HG03378 (cell line): ENCODE measurements at regions not wholly inside any gene's neighbourhood (a gene's known extent, or its start where the extent isn't known, plus 50 kb on each side); places are given as distances from the start of the nearest gene placed in this dataset.

Experiments
- ATAC-seq: cut with Tn5 transposase; IDR thresholded peaks from one replicate; pipeline ENCODE4 v1.9.1; 2021; ENCODE audit warnings: mild to moderate bottlenecking, moderate library complexity; ENCODE audit not compliant: unreplicated experiment

DNA sequence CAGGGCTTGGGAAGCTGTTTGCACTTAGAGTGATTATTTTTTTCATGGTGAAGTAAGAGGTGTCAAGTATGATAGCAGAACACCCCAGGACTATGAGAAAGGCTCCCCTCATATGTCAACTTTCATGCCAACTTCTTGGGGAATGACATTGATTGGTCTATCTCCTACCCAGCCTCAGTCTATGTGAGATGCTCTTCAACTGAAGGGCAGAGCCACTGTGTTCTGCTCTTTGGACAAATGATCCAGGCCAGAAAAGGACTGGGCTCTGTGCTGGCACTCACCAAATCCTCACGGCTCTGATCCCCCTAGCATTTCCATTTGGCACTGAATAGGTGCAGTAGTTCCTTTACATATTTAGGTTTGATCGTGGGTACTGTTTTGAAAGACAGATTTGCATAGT, 151.1 kb downstream of the DMRT2 start:
- no peak for ATAC-seq

DNA sequence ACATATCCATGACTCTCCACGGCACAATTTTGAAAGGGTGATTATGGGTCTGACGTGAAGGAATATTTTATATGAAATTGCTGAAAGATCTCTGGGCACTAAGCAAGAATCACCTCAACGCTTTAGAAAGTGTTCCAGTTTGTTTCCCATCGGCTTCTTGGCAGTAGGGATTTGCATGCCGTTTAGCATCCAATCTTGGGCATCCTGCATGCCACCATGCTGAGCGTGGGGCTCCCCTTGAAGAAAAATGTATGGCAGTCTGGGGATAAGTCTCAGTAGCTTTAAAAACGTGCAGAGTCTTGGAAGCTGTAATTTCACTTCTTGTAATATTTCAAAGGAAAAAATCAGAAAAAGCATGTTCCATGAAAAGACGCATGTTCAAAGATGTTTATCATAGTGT, 151.7 kb downstream of the DMRT2 start:
- ATAC-seq: no peak

- no peak for ATAC-seq
Observed at GRCh38 chr9:1202512-1203280, 152.5 kb downstream of the DMRT2 start.

DNA sequence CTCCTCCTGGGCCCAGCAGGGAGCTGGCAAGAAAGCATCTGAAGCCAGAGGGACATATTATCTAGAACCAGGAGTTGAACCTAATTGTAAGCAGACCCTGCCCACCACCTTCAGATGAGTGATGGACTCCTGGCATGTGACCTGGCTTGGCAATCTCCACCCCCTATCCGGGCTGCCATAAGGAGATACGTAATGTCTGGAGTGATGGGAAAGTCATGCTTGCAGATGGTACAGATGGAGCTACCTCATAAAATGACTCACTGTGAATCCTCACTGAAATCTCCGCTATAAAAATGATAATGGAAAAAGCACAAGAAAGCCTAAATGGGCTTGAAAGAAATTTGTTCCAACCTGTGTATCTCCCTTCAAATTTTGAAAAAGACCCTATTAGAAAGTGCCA, 157.5 kb downstream of the DMRT2 start:
- no peak for ATAC-seq

DNA sequence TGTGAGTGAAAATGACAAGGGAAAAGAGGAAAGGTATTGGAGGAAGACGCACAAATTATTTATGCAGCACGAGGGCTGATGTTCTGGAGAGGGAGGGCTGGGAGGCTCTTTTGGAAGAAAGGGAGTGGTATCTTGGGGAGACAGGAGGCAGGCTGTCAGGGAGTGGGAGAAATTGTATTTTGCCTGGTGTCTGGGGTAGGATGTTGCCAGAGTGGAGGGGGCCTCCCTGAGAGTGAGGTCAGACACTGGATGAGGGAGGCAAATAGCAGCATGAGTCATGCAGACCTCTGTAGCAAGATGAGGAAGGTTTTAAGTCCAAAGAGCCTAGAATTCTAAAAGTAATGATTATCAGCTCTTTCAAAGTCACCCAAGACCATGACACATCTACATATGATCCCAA, 158.0 kb downstream of the DMRT2 start:
- no peak for ATAC-seq

- no peak for ATAC-seq
Observed at GRCh38 chr9:1210954-1211353, 160.8 kb downstream of the DMRT2 start.

DNA sequence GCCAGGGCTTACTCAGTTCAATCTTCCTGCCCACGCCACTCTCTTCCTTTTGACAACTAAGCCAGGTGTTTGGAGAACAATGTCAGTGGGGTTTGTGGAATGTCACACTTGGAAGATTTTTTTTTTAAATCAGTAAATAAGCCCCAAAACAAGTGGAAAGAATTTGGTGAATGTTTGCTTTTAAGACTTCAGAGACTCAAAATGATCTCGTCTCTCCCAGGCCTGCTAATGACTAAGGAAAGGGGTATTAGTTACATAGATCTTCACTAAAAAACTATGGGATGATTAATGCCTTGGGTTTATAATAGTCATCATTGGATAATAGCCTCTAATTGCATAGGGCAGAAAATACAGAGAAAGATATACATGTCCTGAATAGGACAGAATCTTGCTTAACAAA, 166.4 kb downstream of the DMRT2 start:
- ATAC-seq: no peak

GRCh38 chr9:1217076-1217475, 166.9 kb downstream of the DMRT2 start:
- ATAC-seq: no peak

DNA sequence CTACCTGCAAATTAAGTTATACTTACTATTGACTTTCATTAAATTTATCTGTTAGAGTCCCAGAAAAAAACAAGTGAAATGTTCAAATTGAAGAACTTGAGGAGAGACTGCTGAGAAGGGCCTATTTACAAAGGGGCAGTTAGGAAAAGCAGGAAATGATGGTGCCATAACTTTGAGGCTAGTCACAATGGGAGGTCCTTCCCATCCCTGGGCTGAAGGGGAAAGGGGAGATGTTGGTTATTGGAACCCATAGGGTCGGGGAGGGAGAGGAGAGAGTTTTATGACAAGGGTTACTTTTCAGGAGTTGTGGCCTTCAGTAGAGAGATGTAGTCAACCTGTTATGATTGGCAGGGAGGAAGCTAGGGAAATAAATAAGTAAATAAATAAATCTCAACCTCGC, 169.1 kb downstream of the DMRT2 start:
- no peak for ATAC-seq

GRCh38 chr9:1221298-1221697, 171.1 kb downstream of the DMRT2 start:
- ATAC-seq: no peak

DNA sequence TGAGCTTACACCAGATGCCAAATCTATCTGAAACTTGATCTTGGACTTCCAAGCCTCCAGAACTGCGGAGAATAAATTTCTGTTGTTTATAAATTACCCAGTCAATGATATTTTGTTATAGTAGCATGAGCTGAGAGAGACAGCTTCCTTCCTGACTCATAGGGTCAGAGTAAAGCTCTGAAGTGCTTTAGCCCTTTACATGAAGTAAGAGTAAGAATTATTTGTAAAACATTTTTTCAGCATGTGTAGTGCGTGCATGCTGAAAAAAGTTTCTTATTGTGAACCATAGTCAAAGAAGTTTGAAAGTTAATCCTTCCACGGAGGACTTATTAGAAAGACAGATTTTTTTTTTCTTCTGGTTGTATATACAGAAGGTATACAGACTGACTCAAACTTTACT, 172.4 kb downstream of the DMRT2 start:
- no peak for ATAC-seq

GRCh38 chr9:1231998-1232919, 182.1 kb downstream of the DMRT2 start:
- peak; percentile 56 for ATAC-seq

DNA sequence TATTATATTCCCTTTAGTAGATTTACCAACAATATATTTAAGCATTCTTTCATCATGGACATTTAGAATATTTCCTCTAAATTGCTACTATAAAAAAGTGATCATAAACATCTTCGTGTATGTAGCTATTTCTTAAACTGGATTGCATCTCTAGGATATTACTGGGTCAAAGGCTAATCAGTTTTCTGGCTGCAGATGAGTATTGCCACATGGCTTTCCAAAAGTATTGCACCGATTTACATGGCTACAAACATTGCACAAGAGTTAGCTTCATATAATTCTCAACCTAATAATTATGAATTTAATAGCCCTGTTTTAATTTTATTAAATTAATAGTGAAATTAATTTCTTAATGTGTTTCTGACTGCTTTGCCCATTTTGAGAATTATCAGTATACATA, 183.4 kb downstream of the DMRT2 start:
- ATAC-seq: no peak

GRCh38 chr9:1235650-1236049, 185.5 kb downstream of the DMRT2 start:
- ATAC-seq: no peak

DNA sequence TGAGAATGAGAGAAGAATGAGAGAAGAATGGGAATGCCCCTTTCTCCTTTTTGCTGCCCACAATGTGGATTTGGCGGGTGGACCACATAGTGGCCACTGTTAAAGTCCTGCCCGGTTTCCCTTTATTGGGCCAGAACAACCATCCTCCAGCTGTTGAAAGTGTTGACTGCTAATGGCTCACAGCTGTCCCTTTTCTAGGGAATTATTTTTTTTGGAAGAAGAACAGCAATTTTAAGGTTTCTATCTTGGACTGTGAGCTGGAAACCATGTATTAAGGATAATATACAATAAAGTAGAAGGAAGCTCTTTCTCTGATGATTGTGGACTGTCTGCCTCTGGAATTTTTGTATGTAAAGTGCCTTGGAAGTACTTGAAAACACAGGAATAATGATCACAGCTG, 185.9 kb downstream of the DMRT2 start:
- ATAC-seq: no peak

DNA sequence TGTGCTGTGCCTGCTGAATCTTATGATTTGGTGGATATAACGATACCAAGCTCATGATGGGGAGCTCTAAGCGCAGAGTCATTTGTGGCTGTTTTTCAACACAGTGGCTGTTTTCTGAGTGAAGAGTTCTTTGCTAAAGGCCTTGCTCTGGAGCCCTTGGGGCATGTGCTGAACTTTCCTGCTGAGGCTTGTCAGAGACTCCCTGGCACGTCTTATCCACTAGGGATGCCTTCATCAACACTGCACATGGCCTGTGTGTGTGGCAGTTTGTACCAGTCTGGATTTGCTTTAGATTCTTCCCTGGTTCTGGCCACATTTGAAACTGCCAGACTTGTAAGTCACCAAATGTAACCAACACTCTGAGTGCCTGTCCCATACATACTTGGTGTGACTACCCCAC, 188.2 kb downstream of the DMRT2 start:
- no peak for ATAC-seq

DNA sequence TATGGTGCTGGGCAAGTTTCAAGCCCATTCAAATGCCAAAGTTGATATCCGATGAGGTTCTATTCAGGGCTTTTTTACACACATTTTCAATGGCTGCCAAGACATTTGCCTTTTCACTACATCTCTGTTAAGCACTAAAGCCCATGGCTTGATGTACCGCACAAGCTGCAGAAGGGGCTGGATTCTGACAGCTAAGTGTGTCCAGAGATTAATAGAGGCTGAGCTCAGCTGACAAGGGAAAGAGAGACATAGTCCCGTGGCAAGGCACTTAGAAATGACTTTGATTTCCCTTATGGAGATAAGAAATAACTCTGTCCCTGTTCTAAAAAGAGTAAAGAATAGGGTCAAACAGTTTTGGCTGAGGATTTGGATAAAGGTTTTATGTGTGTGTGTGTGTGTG, 198.6 kb downstream of the DMRT2 start:
- ATAC-seq: no peak

DNA sequence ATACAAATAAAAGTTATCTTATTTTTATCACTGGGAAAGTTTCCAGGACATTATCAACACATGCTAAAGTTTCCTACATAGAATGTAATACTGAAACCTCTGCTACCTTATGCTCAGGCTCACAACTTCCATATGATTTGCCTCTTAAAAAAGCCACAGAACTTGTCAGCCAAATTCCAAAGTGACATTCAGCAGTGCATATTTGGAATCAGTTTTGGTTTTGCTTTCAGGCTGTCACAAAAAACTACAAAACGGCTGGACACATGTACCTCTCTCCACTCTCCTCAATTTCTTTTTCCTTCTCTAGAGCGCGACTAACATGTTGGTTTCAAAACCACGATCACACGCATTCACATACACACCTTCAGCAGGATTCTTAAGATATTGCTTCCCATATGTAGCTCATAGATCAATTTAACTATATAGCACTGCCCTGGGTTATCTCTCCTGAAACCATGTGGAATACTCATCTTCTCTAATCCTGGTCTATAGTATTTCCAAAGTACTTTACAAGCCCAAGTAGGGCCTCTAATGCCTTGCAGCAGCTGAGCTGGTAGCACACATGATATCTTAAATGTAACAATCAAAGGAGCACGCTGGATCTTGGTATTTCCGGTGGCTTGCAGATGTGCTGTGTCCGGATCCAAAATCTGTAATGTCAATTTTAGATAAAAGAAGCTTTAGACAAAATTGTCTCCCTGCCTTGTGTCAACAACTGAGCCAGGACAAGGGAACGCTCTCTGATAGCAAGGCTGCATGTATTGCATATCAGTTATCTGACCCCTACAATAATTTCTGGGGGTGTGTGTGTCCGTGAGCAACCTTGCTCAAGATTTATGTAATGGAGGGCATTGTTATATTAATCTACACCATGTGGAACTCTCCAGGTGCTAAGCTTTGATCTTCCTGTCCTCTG, 203.2 kb downstream of the DMRT2 start:
- ATAC-seq: no peak

DNA sequence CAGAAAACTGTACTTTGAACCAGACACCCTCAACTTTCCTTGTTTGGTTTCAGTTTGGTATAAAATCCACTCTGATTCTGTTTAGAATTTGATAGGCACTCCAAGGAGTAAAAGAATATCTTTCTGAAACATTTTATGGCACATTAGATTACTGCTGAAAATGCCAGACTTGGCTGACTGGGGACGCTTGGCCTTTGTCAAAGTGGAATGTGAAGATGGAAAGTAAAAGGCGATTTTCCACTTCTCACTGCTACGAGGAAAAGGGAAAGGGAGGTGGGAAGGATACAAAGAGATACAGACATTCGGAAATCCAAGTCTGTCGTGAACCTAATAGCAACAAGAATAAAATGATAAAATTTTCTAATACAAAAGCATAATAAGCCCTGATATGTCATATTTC, 203.9 kb downstream of the DMRT2 start:
- no peak for ATAC-seq

GRCh38 chr9:1256178-1256577, 206.0 kb downstream of the DMRT2 start:
- no peak for ATAC-seq

GRCh38 chr9:1261266-1261665, 211.1 kb downstream of the DMRT2 start:
- no peak for ATAC-seq
